DND-41 (cell line): ENCODE measurements at regions not wholly inside any gene's neighbourhood (a gene's known extent, or its start where the extent isn't known, plus 50 kb on each side); places are given as distances from the start of the nearest gene placed in this dataset.

ENCODE experiments used
- ATAC-seq: fragments of 200-7000 bp; cut with Tn5 transposase; 3 replicates; pipeline ENCODE4 v1.9.1; 2021; ENCODE audit warnings: low read depth; ENCODE audit not compliant: insufficient read depth
- DNase-seq: peaks from one replicate; pipeline ENCODE4 v3.0.0-alpha.2; 2020
- H2AFZ ChIP-seq: 2 replicates; pipeline ENCODE4 v1.6.0; 2012; ENCODE audit warnings: low read depth, low read length
- H3K27ac ChIP-seq: 2 replicates; pipeline ENCODE4 v1.5.1; 2012; ENCODE audit warnings: low read length, inconsistent platforms
- H3K27me3 ChIP-seq: fragments of 200-600 bp; sonication (generic); 2 replicates; pipeline ENCODE4 v1.6.0; 2012; ENCODE audit warnings: low read length, mild to moderate bottlenecking, inconsistent platforms; ENCODE audit not compliant: insufficient read depth, poor library complexity
- H3K36me3 ChIP-seq: 2 replicates; pipeline ENCODE4 v1.5.1; 2012; ENCODE audit warnings: low read length, inconsistent platforms; ENCODE audit not compliant: insufficient read depth
- H3K4me1 ChIP-seq: 2 replicates; pipeline ENCODE4 v1.5.1; 2012; ENCODE audit warnings: mild to moderate bottlenecking, low read length; ENCODE audit not compliant: insufficient read depth
- H3K4me2 ChIP-seq: 2 replicates; pipeline ENCODE4 v1.6.0; 2012; ENCODE audit warnings: mild to moderate bottlenecking, moderate library complexity, low read length, inconsistent platforms; ENCODE audit not compliant: insufficient read depth
- H3K4me3 ChIP-seq, 2 experiments: fragments of 200-600 bp in 1 of 2; shearing (Covaris generic) in 1 of 2; 2 replicates each; pipeline ENCODE4 v1.5.1; 2012 to 2016; ENCODE audit warnings: inconsistent platforms in 2 of 2, low read length in 2 of 2, mild to moderate bottlenecking in 2 of 2, low read depth in 1 of 2, moderate library complexity in 1 of 2
- H3K79me2 ChIP-seq: 2 replicates; pipeline ENCODE4 v1.6.0; 2012; ENCODE audit warnings: low read length, inconsistent platforms; ENCODE audit not compliant: insufficient read depth
- H3K9ac ChIP-seq: 2 replicates; pipeline ENCODE4 v1.6.0; 2012; ENCODE audit warnings: low read depth, mild to moderate bottlenecking, inconsistent platforms, low read length, moderate library complexity
- H3K9me3 ChIP-seq: 2 replicates; pipeline ENCODE4 v1.5.1; 2012; ENCODE audit warnings: low read length, moderate library complexity, mild to moderate bottlenecking, inconsistent platforms; ENCODE audit not compliant: insufficient read depth, severe bottlenecking
- H4K20me1 ChIP-seq: 2 replicates; pipeline ENCODE4 v1.6.0; 2012; ENCODE audit warnings: low read length; ENCODE audit not compliant: insufficient read depth
- EZH2 ChIP-seq: IDR thresholded peaks from 3 replicates; pipeline ENCODE4 v1.6.1; 2012; ENCODE audit warnings: borderline replicate concordance, low read depth, mild to moderate bottlenecking, moderate library complexity, low read length, inconsistent platforms; ENCODE audit not compliant: severe bottlenecking
- TF ChIP-seq, protein P1 (sequence below): IDR thresholded peaks from 2 replicates; pipeline ENCODE4 v1.5.1; 2012; ENCODE audit warnings: borderline replicate concordance, low read length, moderate library complexity, mild to moderate bottlenecking; ENCODE audit not compliant: poor library complexity, severe bottlenecking; ENCODE audit errors: extremely low read depth

DNA sequence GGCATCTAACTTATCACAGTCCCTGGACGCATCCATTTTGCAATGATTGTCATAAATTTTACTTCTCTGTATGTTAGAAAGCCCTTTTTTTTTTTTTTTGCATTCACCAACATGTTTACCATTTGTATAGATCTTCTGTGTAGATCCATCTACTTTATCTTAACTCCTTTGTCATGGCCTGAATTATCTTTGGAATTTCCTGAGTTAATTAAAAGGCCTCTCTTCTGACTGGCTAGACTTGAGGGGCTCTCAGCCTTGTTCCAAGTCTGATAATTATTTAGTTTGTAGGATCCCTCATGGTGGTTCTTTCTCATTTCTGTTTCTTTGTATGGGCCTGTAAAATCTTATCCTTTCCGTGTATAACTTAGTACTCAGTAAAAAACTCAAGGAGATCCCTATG, 387.0 kb downstream of the C12orf50 start:
- DNase-seq, result no peak
- ATAC-seq, result no peak

DNA sequence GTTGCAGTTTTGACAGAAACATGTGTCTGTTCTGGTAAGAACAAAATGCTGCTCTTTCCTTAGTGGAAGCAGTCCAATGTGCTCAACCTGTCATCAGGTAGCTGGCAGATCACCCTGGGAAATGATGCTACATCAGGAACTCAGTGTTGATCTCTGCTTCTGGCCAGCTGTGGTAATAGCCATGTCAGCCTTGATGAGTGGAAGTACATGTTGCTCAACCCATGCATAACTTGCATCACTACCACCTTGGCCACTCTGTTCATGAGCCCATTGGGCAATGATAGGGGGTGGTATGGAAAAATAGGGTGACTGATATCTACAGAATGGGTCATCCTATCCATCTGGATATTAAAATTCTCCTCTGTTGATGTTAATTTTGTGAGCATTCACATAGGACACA, 411.0 kb downstream of the C12orf50 start:
- no peaks in the 10 kb centered on the region for H3K36me3 ChIP-seq
- H3K9me3 ChIP-seq, result no peaks in the 10 kb centered on the region

More for the DNA sequence above, 387.0 kb downstream of the C12orf50 start:
- Histone ChIP-seq H3K9ac (no peak overlapping the region), H3K4me3 (no peak overlapping the region), H3K27ac (no peak overlapping the region), H4K20me1 (no peaks in the 10 kb centered on the region), H2AFZ (no peak overlapping the region), H3K27me3 (no peaks in the 10 kb centered on the region), H3K9me3 (no peaks in the 10 kb centered on the region), H3K4me2 (no peak overlapping the region), H3K79me2 (no peaks in the 10 kb centered on the region), H3K4me1 (no peaks in the 10 kb centered on the region), H3K36me3 (no peaks in the 10 kb centered on the region)
- TF ChIP-seq, protein P1, sequence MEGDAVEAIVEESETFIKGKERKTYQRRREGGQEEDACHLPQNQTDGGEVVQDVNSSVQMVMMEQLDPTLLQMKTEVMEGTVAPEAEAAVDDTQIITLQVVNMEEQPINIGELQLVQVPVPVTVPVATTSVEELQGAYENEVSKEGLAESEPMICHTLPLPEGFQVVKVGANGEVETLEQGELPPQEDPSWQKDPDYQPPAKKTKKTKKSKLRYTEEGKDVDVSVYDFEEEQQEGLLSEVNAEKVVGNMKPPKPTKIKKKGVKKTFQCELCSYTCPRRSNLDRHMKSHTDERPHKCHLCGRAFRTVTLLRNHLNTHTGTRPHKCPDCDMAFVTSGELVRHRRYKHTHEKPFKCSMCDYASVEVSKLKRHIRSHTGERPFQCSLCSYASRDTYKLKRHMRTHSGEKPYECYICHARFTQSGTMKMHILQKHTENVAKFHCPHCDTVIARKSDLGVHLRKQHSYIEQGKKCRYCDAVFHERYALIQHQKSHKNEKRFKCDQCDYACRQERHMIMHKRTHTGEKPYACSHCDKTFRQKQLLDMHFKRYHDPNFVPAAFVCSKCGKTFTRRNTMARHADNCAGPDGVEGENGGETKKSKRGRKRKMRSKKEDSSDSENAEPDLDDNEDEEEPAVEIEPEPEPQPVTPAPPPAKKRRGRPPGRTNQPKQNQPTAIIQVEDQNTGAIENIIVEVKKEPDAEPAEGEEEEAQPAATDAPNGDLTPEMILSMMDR, result no peak
- TF ChIP-seq EZH2, result no peak

DNA sequence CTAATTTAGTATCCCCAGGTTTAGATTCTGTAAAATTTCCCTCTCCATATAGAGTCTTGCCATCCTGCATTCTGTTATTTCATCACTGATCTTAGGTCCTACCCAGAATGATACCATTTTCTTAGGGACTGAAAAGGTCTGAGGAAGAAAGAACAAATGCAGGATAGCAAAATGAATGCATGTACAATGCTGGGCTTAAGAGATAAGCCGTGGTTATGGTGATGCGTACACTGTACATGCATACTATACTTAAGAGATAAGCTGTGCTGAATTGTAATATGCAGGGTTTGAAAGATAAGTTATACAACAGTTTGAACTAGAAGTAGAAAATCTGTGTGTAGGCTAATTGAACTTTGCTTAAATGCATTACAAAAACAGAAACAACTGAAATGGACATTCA, 416.2 kb downstream of the C12orf50 start:
- ATAC-seq (no peak), DNase-seq (no peak)
- TF ChIP-seq EZH2, result no peak
- TF ChIP-seq, protein P1, result no peak
- H3K4me3 ChIP-seq, result no peak overlapping the region
- no peaks in the 10 kb centered on the region for H3K9me3 ChIP-seq
- H3K4me1 ChIP-seq, result no peaks in the 10 kb centered on the region
- H3K27ac ChIP-seq, result no peak overlapping the region
- no peak overlapping the region for H3K9ac ChIP-seq
- no peaks in the 10 kb centered on the region for H3K36me3 ChIP-seq
- H4K20me1 ChIP-seq, result no peaks in the 10 kb centered on the region
- no peak overlapping the region for H2AFZ ChIP-seq
- no peaks in the 10 kb centered on the region for H3K27me3 ChIP-seq
- H3K79me2 ChIP-seq, result no peaks in the 10 kb centered on the region
- H3K4me2 ChIP-seq, result no peak overlapping the region

More for the DNA sequence above, 411.0 kb downstream of the C12orf50 start:
- Histone ChIP-seq H3K27me3 (no peaks in the 10 kb centered on the region), H2AFZ (no peak overlapping the region), H3K4me2 (no peak overlapping the region), H3K9ac (no peak overlapping the region), H3K4me1 (no peaks in the 10 kb centered on the region), H3K79me2 (no peaks in the 10 kb centered on the region), H3K4me3 (no peak overlapping the region), H4K20me1 (no peaks in the 10 kb centered on the region), H3K27ac (no peak overlapping the region)
- ATAC-seq, result no peak
- DNase-seq, result no peak
- TF ChIP-seq EZH2, result no peak
- TF ChIP-seq, protein P1, result no peak

DNA sequence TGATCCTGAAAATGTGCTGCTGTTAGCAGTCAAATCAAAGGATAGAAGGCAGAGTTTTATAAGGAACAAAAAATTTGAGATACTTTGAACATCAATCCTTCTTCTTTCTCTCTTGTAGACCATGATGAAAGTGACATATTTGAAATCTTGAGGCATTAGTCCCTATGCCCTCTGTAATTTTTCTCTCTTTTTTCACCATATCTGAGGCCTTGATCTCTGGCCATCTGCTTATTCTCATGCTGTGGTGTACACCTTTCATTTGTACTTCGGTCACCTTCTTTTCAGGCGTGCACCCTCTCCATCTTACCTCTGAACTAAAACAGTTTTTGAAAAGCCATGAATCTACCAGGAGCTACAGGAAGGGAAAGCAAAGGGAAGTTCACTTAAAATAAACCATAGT, 420.9 kb downstream of the C12orf50 start:
- ATAC-seq (no peak), DNase-seq (no peak)
- Histone ChIP-seq H3K4me1 (no peaks in the 10 kb centered on the region), H3K27ac (no peak overlapping the region), H3K9ac (no peak overlapping the region), H3K4me2 (no peak overlapping the region), H4K20me1 (no peaks in the 10 kb centered on the region), H3K79me2 (no peaks in the 10 kb centered on the region), H3K9me3 (no peaks in the 10 kb centered on the region), H3K36me3 (no peaks in the 10 kb centered on the region), H2AFZ (no peak overlapping the region), H3K27me3 (no peaks in the 10 kb centered on the region), H3K4me3 (no peak overlapping the region)
- TF ChIP-seq EZH2, result no peak
